ENCODE measurements at regions not wholly inside any gene's neighbourhood (a gene's known extent, or its start where the extent isn't known, plus 50 kb on each side); places are given as distances from the start of the nearest gene placed in this dataset.
"Not testable (repeated sequence)": the region's sequence is repeated elsewhere in the genome, so short reads cannot be mapped to it uniquely, and the experiment has no call there.

DNA sequence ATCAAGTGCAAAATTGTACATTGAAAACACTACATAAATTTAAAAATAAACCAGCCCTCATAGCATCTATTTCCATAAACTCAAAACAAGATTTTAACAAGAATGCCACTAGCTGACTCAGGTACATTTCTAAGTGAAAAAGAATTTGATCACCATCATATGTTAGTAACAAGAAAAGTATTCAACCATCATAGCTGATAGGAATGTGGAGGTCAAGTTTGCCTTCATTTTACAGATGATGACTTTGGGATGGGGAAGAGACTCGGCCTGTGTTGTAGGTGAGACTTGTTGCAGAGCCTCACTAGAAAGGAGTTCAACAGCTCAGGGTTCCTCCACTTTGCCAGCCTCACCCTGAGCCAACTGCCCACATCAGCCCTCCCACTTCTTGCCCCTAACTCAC, 318.8 kb upstream of the FAM78B start:
- no peak for DNase-seq (ENCODE audit: extremely low spot score, unreplicated experiment)
- TF ChIP-seq, protein P1, sequence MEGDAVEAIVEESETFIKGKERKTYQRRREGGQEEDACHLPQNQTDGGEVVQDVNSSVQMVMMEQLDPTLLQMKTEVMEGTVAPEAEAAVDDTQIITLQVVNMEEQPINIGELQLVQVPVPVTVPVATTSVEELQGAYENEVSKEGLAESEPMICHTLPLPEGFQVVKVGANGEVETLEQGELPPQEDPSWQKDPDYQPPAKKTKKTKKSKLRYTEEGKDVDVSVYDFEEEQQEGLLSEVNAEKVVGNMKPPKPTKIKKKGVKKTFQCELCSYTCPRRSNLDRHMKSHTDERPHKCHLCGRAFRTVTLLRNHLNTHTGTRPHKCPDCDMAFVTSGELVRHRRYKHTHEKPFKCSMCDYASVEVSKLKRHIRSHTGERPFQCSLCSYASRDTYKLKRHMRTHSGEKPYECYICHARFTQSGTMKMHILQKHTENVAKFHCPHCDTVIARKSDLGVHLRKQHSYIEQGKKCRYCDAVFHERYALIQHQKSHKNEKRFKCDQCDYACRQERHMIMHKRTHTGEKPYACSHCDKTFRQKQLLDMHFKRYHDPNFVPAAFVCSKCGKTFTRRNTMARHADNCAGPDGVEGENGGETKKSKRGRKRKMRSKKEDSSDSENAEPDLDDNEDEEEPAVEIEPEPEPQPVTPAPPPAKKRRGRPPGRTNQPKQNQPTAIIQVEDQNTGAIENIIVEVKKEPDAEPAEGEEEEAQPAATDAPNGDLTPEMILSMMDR (IDR thresholded peaks at IDR 0.05), result no peak
- H3K9me3 Mint-ChIP-seq (ENCODE audit: unreplicated experiment), result peaks cover 3% of the 10 kb centered on the region
- H3K36me3 Mint-ChIP-seq (ENCODE audit: unreplicated experiment), result no peaks in the 10 kb centered on the region
- H3K27me3 Mint-ChIP-seq (ENCODE audit: unreplicated experiment), result no peaks in the 10 kb centered on the region
- H3K4me3 Mint-ChIP-seq (ENCODE audit: unreplicated experiment), result no peak overlapping the region
- H3K4me1 Mint-ChIP-seq (ENCODE audit: unreplicated experiment), result no peaks in the 10 kb centered on the region
- no peak overlapping the region for H3K27ac Mint-ChIP-seq (ENCODE audit: unreplicated experiment)

DNA sequence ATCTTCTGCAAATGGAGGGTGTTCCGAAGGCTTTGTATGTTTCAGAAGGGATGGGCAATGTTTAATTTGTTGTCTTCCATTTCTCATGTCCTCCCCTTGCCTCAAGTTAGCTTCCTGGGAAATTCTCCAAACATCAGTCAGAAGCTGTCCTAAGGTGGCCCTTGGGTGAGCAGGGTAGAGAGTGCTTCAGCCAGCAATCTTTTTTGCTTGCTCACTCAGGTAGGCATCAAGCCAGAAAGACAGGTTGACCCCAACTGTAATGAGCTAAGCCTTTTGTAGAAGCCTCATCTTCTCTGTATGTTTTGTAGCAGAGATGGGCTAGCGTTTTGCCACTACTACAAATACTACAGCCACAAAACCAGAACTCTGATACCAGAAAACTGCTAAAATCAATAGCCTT, 321.5 kb upstream of the FAM78B start:
- no peaks in the 10 kb centered on the region for H3K27me3 Mint-ChIP-seq (ENCODE audit: unreplicated experiment)
- H3K27ac Mint-ChIP-seq (ENCODE audit: unreplicated experiment), result no peak overlapping the region
- no peak overlapping the region for H3K4me3 Mint-ChIP-seq (ENCODE audit: unreplicated experiment)
- DNase-seq (ENCODE audit: extremely low spot score, unreplicated experiment), result no peak
- H3K36me3 Mint-ChIP-seq (ENCODE audit: unreplicated experiment), result no peaks in the 10 kb centered on the region
- no peaks in the 10 kb centered on the region for H3K4me1 Mint-ChIP-seq (ENCODE audit: unreplicated experiment)
- TF ChIP-seq, protein P1 (IDR thresholded peaks at IDR 0.05), result no peak
- peaks cover 7% of the 10 kb centered on the region for H3K9me3 Mint-ChIP-seq (ENCODE audit: unreplicated experiment)

DNA sequence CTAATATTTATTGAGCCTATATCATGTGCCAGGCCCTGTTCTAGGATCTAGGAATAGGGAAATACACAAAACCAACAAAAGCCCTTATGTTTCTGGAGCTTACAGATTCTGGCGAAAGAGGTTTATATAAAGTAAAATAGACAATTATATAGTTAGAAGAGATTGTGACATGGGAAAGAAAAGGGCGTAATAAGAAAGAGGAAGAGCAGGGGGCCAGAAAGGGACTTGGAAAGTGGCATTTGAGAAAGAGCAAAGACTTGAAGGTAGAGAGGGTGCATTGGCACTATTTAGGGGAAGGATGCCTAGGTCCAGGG, 322.5 kb upstream of the FAM78B start:
- H3K4me1 Mint-ChIP-seq (ENCODE audit: unreplicated experiment), result no peaks in the 10 kb centered on the region
- H3K27me3 Mint-ChIP-seq (ENCODE audit: unreplicated experiment), result no peaks in the 10 kb centered on the region
- H3K9me3 Mint-ChIP-seq (ENCODE audit: unreplicated experiment), result peaks cover 7% of the 10 kb centered on the region
- no peak overlapping the region for H3K27ac Mint-ChIP-seq (ENCODE audit: unreplicated experiment)
- no peak for DNase-seq (ENCODE audit: extremely low spot score, unreplicated experiment)
- no peaks in the 10 kb centered on the region for H3K36me3 Mint-ChIP-seq (ENCODE audit: unreplicated experiment)
- TF ChIP-seq, protein P1 (IDR thresholded peaks at IDR 0.05), result no peak
- no peak overlapping the region for H3K4me3 Mint-ChIP-seq (ENCODE audit: unreplicated experiment)

DNA sequence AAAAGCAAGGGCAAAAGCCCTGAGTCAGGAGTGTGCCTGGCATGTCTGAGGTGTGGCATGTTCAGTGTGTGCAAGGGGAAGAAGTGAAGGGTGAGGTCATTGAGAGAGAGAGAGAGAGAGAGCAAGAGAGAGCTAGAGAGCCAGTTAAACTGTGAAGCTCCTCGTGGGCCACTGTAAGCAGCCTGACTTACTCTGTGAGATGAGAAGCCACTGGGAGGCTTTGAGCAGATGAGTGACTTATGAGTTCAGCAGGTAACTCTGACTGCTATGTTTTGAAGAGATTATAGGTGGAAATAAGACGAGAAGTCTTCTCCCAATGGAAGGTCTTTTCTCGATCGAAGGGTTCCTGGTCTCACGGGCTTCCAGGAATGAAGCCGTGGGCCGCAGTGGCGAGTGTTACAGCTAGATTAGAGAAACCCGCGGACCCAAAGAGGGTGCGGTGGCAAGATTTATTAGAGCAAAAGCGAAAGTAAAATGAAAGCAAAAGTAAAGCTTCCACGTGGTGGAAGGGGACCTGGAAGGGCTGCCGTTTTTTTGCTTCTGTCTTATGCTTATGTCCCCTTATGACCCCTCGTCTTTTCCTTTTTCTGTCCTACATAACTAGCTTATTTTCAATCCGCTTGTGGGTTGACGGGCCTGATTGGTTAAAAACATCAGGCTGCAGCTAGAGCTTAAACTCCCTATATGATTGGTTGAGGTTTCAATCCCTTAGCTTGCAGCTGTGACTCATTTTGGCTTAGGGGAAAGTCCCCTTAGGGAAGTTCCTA, 323.1 kb upstream of the FAM78B start:
- H3K9me3 Mint-ChIP-seq (ENCODE audit: unreplicated experiment), result peaks cover 7% of the 10 kb centered on the region
- H3K36me3 Mint-ChIP-seq (ENCODE audit: unreplicated experiment), result no peaks in the 10 kb centered on the region
- H3K4me3 Mint-ChIP-seq (ENCODE audit: unreplicated experiment), result no peak overlapping the region
- TF ChIP-seq, protein P1 (IDR thresholded peaks at IDR 0.05), result no peak
- H3K27me3 Mint-ChIP-seq (ENCODE audit: unreplicated experiment), result no peaks in the 10 kb centered on the region
- no peak overlapping the region for H3K27ac Mint-ChIP-seq (ENCODE audit: unreplicated experiment)
- no peaks in the 10 kb centered on the region for H3K4me1 Mint-ChIP-seq (ENCODE audit: unreplicated experiment)
- no peak for DNase-seq (ENCODE audit: extremely low spot score, unreplicated experiment)

DNA sequence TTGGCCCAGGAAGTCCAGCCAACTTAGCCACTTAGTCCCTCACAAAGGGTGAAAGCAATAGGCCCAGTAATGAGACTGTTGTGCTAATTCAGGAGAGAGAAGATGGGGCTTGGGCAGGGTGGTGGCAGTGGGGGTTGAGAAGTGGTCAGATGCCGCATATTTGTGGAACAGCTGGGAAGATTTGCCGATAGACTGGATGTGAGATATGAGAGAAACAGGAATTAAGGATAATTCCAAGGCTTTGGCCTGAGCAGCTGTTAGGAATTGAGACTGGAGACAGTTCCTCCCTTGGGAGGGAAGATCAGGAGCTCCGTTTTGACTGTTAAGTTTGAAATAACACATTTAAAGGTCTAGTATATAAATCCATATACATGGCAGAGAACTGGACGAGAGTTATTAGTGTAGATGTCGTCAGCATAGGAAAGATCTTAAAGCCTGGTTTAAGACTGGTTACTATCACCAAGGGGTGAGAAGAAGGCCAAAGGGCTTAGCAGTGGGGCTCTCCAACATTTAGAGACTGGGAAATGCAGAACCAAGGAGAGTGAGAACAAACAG, 323.7 kb upstream of the FAM78B start:
- Mint-ChIP-seq H3K4me3 (ENCODE audit: unreplicated experiment) (no peak overlapping the region), H3K36me3 (ENCODE audit: unreplicated experiment) (no peaks in the 10 kb centered on the region), H3K27me3 (ENCODE audit: unreplicated experiment) (no peaks in the 10 kb centered on the region), H3K9me3 (ENCODE audit: unreplicated experiment) (peaks cover 7% of the 10 kb centered on the region), H3K27ac (ENCODE audit: unreplicated experiment) (no peak overlapping the region), H3K4me1 (ENCODE audit: unreplicated experiment) (no peaks in the 10 kb centered on the region)
- DNase-seq (ENCODE audit: extremely low spot score, unreplicated experiment), result no peak
- TF ChIP-seq, protein P1 (IDR thresholded peaks at IDR 0.05), result no peak

DNA sequence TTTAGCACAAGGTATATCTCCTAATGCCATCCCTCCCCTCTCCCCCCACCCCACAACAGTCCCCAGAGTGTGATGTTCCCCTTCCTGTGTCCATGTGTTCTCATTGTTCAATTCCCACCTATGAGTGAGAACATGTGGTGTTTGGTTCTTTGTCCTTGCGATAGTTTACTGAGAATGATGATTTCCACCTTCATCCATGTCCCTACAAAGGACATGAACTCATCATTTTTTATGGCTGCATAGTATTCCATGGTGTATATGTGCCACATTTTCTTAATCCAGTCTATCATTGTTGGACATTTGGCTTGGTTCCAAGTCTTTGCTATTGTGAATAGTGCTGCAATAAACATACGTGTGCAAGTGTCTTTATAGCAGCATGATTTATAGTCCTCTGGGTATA, 327.0 kb upstream of the FAM78B start:
- not testable (repeated sequence) for H3K4me3 Mint-ChIP-seq (ENCODE audit: unreplicated experiment); DNase-seq (ENCODE audit: extremely low spot score, unreplicated experiment); H3K27me3 Mint-ChIP-seq (ENCODE audit: unreplicated experiment); H3K36me3 Mint-ChIP-seq (ENCODE audit: unreplicated experiment); H3K27ac Mint-ChIP-seq (ENCODE audit: unreplicated experiment); H3K4me1 Mint-ChIP-seq (ENCODE audit: unreplicated experiment)
- peaks cover 12% of the 10 kb centered on the region for H3K9me3 Mint-ChIP-seq (ENCODE audit: unreplicated experiment)
